ENCODE measurements at regions not wholly inside any gene's neighbourhood (a gene's known extent, or its start where the extent isn't known, plus 50 kb on each side); places are given as distances from the start of the nearest gene placed in this dataset.

- H3K4me3 ChIP-seq (ENCODE audit: low read depth, low read length): no peak overlapping the region
- DNase-seq (ENCODE audit: low read depth): no peak
- TF ChIP-seq CTCF (conservative IDR thresholded peaks at IDR 0.05; ENCODE audit: low read depth, low read length): no peak
Measured at GRCh38 chr7:21023841-21024484, 237.3 kb upstream of the SP8 start.

- no peak for TF ChIP-seq CTCF (conservative IDR thresholded peaks at IDR 0.05; ENCODE audit: low read depth, low read length)
- DNase-seq (ENCODE audit: low read depth): no peak
- H3K4me3 ChIP-seq (ENCODE audit: low read depth, low read length): no peak overlapping the region
Measured at GRCh38 chr7:21024485-21024867, 237.8 kb upstream of the SP8 start.

GRCh38 chr7:21028186-21028585 lies 241.5 kb upstream of the SP8 start:
- peak; percentile 63 for DNase-seq (ENCODE audit: low read depth)
- H3K4me3 ChIP-seq (ENCODE audit: low read depth, low read length): peak overlapping the region; percentile 16
- peak; percentile 14 for TF ChIP-seq CTCF (conservative IDR thresholded peaks at IDR 0.05; ENCODE audit: low read depth, low read length)

GRCh38 chr7:21028599-21028998 lies 241.9 kb upstream of the SP8 start:
- DNase-seq (ENCODE audit: low read depth): no peak

GRCh38 chr7:21029006-21029405 lies 242.3 kb upstream of the SP8 start:
- DNase-seq (ENCODE audit: low read depth): no peak
- no peak for TF ChIP-seq CTCF (conservative IDR thresholded peaks at IDR 0.05; ENCODE audit: low read depth, low read length)
- no peak overlapping the region for H3K4me3 ChIP-seq (ENCODE audit: low read depth, low read length)

More at GRCh38 chr7:21028599-21028998, 241.9 kb upstream of the SP8 start:
- H3K4me3 ChIP-seq (ENCODE audit: low read depth, low read length): no peak overlapping the region
- no peak for TF ChIP-seq CTCF (conservative IDR thresholded peaks at IDR 0.05; ENCODE audit: low read depth, low read length)

GRCh38 chr7:21030237-21030871 lies 243.7 kb upstream of the SP8 start:
- TF ChIP-seq CTCF (conservative IDR thresholded peaks at IDR 0.05; ENCODE audit: low read depth, low read length): no peak
- H3K4me3 ChIP-seq (ENCODE audit: low read depth, low read length): no peak overlapping the region
- no peak for DNase-seq (ENCODE audit: low read depth)

- H3K4me3 ChIP-seq (ENCODE audit: low read depth, low read length): no peak overlapping the region
- no peak for TF ChIP-seq CTCF (conservative IDR thresholded peaks at IDR 0.05; ENCODE audit: low read depth, low read length)
- DNase-seq (ENCODE audit: low read depth): no peak
Measured at GRCh38 chr7:21041252-21041651, 254.6 kb upstream of the SP8 start.
